ENCODE measurements at regions not wholly inside any gene's neighbourhood (a gene's known extent, or its start where the extent isn't known, plus 50 kb on each side); places are given as distances from the start of the nearest gene placed in this dataset.

GRCh38 chr5:91867799-91868198 is 484.7 kb upstream of the ARRDC3 start:
- H3K4me1 ChIP-seq = no peaks in the 10 kb centered on the region
- no peak overlapping the region for H3K27ac ChIP-seq
- H3K4me3 ChIP-seq = no peak overlapping the region
- no peak for TF ChIP-seq CTCF (IDR thresholded peaks at IDR 0.05)
- H3K36me3 ChIP-seq = no peaks in the 10 kb centered on the region
- H3K27me3 ChIP-seq = no peaks in the 10 kb centered on the region
- ATAC-seq = no peak
- H3K9me3 ChIP-seq = no peaks in the 10 kb centered on the region
- intact Hi-C loops (cut with DNase I) = no loop called here
- no peak for DNase-seq

GRCh38 chr5:91865915-91866314 is 482.8 kb upstream of the ARRDC3 start:
- Histone ChIP-seq H3K27me3 (no peaks in the 10 kb centered on the region), H3K27ac (no peak overlapping the region), H3K36me3 (no peaks in the 10 kb centered on the region), H3K4me1 (no peaks in the 10 kb centered on the region), H3K9me3 (peaks cover 0 to 3% (median 0%) of the 10 kb centered on the region in 11 donors), H3K4me3 (no peak overlapping the region)
- intact Hi-C loops (cut with DNase I) = no loop called here
- TF ChIP-seq CTCF (IDR thresholded peaks at IDR 0.05) = no peak
- ATAC-seq (no peak), DNase-seq (no peak)

GRCh38 chr5:91864962-91865361 is 481.8 kb upstream of the ARRDC3 start:
- 14 to 26% methylated on average over 1 of the region's 1 CpG for WGBS, 2 donors
- Histone ChIP-seq H3K4me3 (no peak overlapping the region), H3K9me3 (peaks cover 0 to 5% (median 0%) of the 10 kb centered on the region in 11 donors), H3K36me3 (no peaks in the 10 kb centered on the region), H3K27ac (no peak overlapping the region), H3K4me1 (no peaks in the 10 kb centered on the region), H3K27me3 (no peaks in the 10 kb centered on the region)
- intact Hi-C loops (cut with DNase I) = no loop called here
- no peak for ATAC-seq
- TF ChIP-seq CTCF (IDR thresholded peaks at IDR 0.05) = no peak
- DNase-seq = no peak

GRCh38 chr5:91851670-91852069 is 468.6 kb upstream of the ARRDC3 start:
- H3K27me3 ChIP-seq = no peaks in the 10 kb centered on the region
- no peak for DNase-seq
- no peaks in the 10 kb centered on the region for H3K4me1 ChIP-seq
- no peaks in the 10 kb centered on the region for H3K36me3 ChIP-seq
- H3K27ac ChIP-seq = no peak overlapping the region
- 71 to 73% methylated on average over 2 of the region's 2 CpGs for WGBS, 2 donors
- ATAC-seq = no peak
- H3K9me3 ChIP-seq = no peaks in the 10 kb centered on the region
- TF ChIP-seq CTCF (IDR thresholded peaks at IDR 0.05) = no peak
- intact Hi-C loops (cut with DNase I) = no loop called here
- H3K4me3 ChIP-seq = no peak overlapping the region

GRCh38 chr5:91850031-91850430 is 466.9 kb upstream of the ARRDC3 start:
- no peak for ATAC-seq

More at GRCh38 chr5:91850031-91850430, 466.9 kb upstream of the ARRDC3 start:
- no peaks in the 10 kb centered on the region for H3K36me3 ChIP-seq
- TF ChIP-seq CTCF (IDR thresholded peaks at IDR 0.05) = no peak
- H3K9me3 ChIP-seq = no peaks in the 10 kb centered on the region
- H3K4me3 ChIP-seq = no peak overlapping the region
- H3K4me1 ChIP-seq = no peaks in the 10 kb centered on the region
- H3K27ac ChIP-seq = no peak overlapping the region
- WGBS, 2 donors = 14 to 33% methylated on average over 2 of the region's 2 CpGs
- H3K27me3 ChIP-seq = no peaks in the 10 kb centered on the region
- intact Hi-C loops (cut with DNase I) = no loop called here
- no peak for DNase-seq

All from heart right ventricle (tissue), 16 donors.